ENCODE measurements at regions not wholly inside any gene's neighbourhood (a gene's known extent, or its start where the extent isn't known, plus 50 kb on each side); places are given as distances from the start of the nearest gene placed in this dataset.
"Not testable (repeated sequence)": the region's sequence is repeated elsewhere in the genome, so short reads cannot be mapped to it uniquely, and the experiment has no call there.

DNA sequence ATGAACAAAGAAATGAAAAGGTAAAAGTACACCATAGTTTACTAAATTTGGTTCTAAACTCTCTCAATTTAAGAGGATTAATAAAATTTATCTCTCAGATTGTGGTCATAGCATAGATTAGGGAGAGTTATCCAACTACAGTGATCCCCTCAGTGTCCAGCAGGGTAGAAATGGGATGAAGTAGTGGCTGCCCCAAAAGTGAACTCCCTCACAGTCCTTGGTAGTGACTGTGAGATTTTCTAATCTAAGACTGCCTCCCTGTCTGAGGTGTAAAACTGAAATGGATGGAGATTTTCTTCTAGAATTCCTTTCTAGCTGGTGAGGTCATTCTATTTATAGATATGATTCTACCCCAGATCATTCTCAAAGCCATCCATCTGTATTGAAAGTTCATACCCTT lies 455.5 kb downstream of the ACTL7B start:
- no peak for DNase-seq (ENCODE audit: low read depth)

DNA sequence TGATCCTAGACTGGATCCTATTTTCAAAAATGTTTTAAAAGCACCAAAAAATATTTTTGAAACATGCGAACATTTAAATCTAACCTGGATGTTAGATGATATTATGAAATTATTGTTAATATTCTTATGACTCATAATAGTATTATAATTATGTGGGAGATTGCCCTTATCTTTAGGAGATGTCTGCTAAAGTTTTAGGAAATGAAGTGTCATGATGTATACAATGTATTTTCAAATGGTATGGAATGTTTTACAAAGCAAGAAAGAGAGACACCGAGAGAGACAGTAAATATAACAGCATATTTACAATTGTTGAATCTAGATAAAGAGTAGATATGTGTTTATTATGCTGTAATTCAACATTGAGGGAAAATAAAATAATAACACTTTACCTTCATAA lies 455.9 kb downstream of the ACTL7B start:
- DNase-seq (ENCODE audit: low read depth), result no peak

- DNase-seq (ENCODE audit: low read depth), result no peak
Measured at GRCh38 chr9:108397286-108397685, 458.5 kb downstream of the ACTL7B start.

DNA sequence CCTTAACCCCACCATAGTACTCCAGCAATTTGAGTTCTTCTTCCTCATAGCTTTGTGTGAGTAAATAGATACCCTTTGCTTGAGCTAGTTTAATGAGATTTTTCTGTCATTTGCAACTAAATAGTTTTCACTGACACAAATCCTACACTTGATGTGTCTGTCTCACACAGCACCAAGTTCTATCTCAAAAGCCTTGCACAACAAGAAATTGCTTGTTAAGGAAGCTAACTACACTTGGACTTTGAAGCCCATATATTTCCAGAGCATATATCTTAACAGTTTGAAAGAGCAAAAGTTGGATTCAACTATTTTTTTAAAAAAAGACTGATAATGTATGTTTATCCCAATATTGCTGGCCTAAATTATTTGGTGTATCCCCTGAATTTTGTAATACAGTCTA lies 459.2 kb downstream of the ACTL7B start:
- no peak for DNase-seq (ENCODE audit: low read depth)

- no peak for DNase-seq (ENCODE audit: low read depth)
Measured at GRCh38 chr9:108396193-108396592, 459.6 kb downstream of the ACTL7B start.

- no peak for DNase-seq (ENCODE audit: low read depth)
Measured at GRCh38 chr9:108395421-108395820, 460.4 kb downstream of the ACTL7B start.

- no peak for DNase-seq (ENCODE audit: low read depth)
Measured at GRCh38 chr9:108394726-108395125, 461.1 kb downstream of the ACTL7B start.

DNA sequence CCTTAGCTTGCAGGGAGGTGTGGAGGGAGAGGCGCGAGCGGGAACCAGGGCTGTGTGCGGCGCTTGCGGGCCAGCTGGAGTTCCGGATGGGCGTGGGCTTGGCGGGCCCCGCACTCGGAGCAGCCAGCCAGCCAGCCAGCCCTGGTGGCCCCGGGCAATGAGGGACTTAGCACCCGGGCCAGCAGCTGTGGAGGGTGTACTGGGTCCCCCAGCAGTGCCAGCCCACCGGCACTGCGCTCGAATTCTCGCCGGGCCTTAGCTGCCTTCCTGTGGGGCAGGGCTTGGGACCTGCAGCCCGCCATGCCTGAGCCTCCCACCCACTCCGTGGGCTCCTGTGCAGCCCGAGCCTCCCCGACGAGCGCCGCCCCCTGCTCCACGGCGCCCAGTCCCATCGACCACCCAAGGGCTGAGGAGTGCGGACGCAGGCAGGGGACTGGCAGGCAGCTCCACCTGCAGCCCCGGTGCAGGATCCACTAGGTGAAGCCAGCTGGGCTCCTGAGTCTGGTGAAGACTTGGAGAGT lies 462.2 kb downstream of the ACTL7B start:
- DNase-seq (ENCODE audit: low read depth), result not testable (repeated sequence)

GRCh38 chr9:108392877-108393276 lies 462.9 kb downstream of the ACTL7B start:
- no peak for DNase-seq (ENCODE audit: low read depth)

GRCh38 chr9:108389056-108389455 lies 466.7 kb downstream of the ACTL7B start:
- no peak for DNase-seq (ENCODE audit: low read depth)

DNA sequence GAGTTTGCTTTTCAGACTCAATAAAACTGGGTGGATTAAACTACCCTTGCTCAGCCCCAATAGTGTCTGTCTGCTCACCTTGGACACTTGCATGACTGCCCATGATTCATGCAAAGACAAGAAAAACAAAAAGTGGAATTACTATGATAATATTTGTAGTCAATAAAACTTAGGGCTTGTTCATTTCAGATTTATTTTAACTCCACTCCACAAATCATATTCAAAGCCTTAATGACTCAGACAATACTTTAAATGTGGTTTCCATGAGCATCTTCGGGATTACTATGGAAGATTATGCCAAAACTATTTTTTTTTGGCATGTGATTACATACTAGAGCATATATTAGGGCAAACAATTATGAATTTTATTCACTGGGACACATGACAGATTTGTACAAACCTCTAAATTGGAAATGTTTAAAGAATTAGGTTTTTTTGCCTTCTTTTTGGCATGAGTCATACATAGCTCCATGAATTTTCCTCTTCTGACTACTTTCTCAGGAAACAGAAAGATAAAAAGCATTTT lies 468.9 kb downstream of the ACTL7B start:
- peak; percentile 66 for DNase-seq (ENCODE audit: low read depth)

- no peak for DNase-seq (ENCODE audit: low read depth)
Measured at GRCh38 chr9:108386032-108386431, 469.8 kb downstream of the ACTL7B start.

- no peak for DNase-seq (ENCODE audit: low read depth)
Measured at GRCh38 chr9:108383796-108384195, 472.0 kb downstream of the ACTL7B start.

DNA sequence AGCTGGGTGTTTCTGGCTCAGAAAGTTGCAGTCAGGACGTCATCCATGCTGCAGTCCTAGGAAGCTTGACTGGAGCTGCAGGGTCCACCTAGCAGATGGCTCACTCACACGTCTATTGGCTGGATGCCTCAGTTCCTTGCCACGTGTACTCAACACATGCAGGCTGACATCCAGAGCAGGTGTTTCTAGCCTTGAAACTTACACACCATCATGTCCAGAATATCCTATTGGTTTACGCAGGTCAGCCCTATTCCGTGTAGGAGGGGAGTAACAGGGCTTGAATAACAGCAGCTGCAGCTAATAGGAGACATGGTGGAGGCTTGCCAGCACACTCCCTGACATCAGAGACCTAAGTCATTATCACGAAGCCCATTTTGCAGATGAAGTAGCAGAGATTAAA lies 473.5 kb downstream of the ACTL7B start:
- DNase-seq (ENCODE audit: low read depth), result no peak

DNA sequence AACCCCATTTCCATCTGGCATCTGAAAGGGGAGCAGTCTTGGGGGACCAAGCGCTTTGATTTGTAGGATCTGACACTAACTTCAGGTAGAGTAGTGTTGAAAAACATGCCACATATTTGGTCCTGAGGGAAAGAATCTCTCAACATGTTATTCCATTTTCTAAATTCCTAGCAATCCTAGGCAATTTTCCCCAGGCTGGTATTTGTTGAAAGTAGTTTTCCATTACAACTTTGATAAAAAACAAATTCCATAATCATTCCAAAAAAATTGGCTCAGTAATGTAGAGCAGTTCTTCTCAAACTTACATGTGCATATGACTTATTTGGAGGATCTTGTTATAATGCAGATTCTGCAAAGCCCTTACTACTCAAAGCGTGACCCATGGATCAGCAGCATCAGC lies 477.9 kb downstream of the ACTL7B start:
- DNase-seq (ENCODE audit: low read depth), result no peak

DNA sequence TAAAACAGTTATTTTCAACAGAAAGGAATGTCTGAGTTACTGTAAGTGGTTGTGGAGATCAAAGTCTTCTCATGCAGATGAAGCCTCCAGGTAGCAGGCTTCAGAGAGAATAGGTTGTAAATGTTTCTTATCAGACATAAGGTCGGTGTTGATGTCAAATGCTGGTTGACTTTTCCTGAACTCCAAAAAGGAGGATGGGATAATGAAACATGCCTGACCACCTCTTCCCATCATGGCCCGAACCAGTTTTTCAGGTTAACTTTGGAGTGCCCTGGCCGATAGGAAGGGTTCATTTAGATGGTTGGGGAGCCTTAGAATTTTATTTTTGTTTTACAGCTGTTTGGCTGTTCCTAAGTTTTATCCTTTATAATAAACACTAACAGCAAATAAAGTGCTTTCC lies 478.4 kb downstream of the ACTL7B start:
- DNase-seq (ENCODE audit: low read depth), result no peak

DNA sequence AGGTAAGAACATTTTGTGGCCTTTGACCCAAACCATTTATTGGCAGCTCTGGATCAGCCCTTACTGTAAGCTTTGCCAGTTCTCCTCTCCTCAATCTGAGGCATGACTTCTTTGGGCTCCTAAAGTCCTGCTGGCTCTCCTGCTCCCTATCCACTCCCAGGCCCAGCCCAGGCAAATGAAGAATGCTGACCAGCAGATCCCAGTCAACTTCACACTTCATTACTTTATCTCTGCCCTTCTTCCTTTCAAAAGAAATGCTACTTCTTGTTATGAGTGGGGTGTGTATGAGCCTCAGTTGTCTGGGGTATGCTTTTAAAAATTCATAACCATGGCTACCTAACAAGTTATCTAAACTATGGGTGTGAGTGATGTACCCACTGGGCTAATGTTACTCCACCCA lies 479.6 kb downstream of the ACTL7B start:
- DNase-seq (ENCODE audit: low read depth), result no peak

DNA sequence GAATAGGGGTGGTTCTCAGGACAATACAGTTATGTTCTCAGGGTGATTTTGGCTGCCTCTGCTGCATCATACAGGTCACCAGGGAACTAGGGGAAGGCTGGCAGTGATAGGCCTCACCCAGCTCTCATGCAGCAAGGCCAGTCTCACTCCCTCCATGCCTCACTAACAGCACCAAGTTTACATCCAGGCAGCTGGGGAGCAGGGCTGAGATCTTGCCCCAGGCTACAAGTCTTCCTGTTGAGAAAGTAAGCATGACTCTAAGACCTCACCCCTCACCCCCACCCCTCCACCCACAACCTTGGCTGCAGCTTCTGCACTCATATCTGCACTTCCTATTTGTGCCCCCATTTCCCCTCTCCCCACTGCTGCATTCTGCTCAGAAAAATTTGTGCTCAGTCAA lies 481.2 kb downstream of the ACTL7B start:
- DNase-seq (ENCODE audit: low read depth), result no peak

DNA sequence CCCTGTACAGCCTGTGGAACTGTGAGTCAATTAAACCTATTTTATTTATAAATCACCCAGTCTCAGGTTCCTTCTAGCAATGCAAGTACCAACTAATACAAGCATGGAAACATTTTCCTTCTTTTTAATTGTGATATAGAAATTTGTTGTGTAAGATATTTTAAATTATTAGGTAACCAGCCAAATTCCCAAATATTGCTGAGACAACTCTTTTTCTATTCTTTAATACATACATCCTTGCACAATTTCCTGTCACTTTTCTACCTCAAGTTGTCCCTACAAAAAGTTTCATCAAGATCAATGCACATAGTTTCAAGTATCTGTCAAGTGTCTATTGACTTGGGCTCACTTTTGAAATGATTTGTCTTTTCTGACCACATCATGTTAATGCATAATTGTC lies 488.6 kb downstream of the ACTL7B start:
- DNase-seq (ENCODE audit: low read depth), result no peak

DNA sequence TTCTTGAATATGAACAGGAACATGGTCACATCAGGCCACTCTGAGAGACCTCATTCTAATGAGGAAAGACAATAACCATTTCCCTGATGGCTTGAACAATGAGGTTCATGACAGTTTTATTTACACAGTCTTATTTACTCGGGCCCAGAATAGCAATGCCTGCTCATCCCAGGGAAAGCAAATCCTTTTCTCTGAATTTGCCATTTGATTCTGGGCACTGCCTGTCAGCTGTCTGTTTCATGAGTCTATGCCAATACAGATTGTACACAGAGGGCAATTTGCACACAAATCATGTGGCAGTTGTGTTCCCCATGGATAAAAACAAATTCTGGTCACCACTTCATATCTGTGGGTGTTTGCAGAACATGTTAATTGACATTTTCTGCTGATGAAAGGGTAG lies 492.5 kb downstream of the ACTL7B start:
- DNase-seq (ENCODE audit: low read depth), result no peak

DNA sequence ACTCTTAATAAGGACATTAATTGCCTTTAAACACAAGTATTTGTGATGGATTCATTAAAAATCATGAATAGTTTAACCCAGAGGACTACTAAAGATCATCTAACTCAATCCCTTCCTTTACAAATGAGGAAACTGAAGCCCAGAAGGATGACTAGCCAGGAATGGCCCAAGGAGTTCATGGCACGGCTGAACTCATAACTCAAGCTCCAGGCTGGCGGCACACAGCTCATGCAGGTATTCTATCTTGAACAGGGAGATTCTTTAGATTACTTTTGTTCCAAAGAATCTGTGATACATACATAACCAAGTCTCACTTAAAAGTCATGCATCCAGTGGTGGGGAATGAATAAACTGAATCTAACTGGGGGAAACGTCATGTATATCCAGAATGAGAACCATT lies 495.5 kb downstream of the ACTL7B start:
- no peak for DNase-seq (ENCODE audit: low read depth)

DNA sequence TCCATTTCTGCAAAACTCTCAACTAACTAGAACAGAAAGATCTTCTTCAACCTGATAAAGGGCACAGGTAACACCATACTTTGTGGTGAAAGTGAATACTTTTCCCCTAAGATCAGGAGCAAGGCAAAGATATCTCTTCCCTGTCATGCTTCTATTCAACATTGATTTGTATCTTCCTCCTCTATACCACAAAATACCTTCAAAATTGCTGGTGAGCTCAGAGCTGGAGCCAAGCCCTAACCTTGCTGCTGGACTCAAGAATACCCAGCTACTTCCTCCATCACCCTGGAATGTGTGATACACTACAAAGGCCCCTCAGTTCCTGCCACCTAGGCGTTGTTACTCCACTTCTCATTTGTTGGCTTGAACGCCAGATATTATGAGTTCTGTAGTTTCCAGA lies 499.0 kb downstream of the ACTL7B start:
- no peak for DNase-seq (ENCODE audit: low read depth)

DNA sequence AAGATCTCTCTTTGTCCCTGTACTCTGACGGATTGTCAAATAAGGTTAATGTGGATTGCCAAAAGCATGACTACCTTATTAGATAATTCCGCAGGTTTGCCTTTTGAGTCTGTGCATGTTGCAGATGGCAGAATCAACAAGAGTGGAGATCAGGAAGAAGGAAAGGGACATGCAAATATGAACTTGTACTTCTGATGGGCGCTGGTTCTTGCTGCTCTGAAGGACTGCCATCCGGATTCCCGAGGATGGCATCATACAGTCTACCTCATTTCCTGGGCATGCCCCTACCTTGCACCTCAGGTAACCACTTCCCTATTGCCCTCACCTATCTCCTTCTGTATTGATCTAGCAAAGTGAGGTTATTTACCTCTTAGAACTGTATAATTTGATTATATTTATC lies 504.2 kb downstream of the ACTL7B start:
- DNase-seq (ENCODE audit: low read depth), result no peak

DNA sequence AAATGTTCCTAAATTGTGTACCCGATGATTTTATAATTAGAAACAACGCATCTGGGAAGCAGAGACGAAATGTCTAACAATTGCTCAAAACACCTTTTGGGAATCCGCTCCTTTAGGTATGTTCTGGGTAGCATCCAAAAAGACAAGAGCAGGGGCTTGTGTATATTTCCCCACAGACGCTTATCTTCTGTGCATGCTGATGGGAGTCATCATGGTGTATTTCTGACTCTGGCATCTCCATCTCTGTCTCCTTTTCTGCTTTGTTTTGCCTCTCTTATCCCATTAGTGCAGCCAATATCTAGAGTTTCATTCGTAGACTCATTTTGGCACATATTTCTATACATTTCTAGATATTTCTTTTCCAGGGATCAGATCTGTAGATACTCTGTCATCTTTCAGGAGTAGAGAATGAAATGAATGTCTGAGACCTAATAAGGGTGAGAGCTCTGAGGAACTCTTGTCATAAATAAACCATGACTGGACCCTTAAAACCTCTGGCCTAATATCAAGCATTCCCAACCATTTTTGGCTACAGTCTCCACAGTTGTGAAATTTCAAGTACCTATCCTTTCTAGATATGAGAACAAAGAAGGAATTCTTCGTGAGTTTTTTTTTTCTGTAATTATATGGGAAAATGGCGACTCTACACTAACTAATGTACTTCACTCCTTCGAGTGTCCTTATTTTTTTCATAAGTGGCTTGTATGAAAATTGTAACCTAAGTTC lies 508.2 kb downstream of the ACTL7B start:
- DNase-seq (ENCODE audit: low read depth), result no peak

All from HS-5 (cell line).